ENCODE measurements at regions not wholly inside any gene's neighbourhood (a gene's known extent, or its start where the extent isn't known, plus 50 kb on each side); places are given as distances from the start of the nearest gene placed in this dataset.

DNA sequence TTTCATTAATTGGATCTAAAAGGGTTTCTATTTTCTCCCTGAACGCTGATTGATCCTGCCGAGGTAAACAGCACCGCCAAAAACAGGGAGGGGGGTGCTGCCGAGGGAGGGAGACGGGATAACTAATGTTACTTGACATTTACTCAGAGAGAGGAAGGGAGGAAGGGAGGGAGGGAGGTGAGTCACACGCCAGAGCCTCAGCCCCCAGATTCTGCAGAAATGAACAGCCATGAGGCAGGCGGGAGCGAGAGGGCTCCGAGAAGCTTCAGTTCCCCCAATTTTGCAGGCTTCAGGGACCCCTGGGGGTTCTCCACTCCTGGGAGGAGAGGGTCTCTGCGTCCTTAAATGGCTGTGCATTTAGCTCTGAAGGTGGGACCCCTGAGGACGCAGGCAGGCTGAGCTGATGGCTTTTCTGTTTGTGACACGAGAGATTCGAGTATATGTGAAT is 59.1 kb upstream of the IER5L start:
- peak; percentile 54 for DNase-seq (ENCODE audit: low spot score)

DNA sequence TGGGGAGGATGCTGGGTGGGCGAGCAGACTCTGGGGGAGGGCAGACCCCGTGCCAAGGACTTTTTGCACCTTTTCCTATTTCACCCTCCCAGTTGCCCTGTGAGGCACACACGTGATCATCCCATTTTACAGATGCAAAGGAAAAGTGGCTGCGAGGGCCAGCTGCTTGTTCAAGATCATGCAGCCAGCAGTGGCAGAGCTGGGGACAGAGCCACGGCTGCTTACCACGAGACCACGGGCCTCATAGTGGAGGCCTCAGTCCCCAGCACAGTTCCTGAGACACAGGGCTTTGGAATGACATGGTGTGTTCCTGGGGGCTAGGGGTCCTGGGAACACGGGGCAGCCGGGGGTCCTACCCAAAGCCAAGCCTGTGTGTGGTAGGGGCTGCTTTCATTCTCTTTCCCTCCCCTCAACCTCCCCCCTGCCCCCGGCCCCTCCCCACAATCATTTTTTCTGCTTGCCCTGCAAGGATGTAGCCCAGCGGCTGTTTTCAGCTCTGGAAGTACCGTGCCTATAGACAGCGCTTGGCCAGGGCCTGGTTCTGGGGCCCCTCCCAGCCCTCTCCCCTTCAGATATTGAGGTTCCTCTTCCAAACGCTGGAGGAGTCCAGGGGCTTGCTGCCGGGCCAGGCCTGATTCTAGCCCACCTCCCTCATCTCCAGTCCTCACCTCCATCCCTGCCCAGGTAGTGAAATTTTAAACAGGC is 58.5 kb upstream of the IER5L start:
- no peak for DNase-seq (ENCODE audit: low spot score)

DNA sequence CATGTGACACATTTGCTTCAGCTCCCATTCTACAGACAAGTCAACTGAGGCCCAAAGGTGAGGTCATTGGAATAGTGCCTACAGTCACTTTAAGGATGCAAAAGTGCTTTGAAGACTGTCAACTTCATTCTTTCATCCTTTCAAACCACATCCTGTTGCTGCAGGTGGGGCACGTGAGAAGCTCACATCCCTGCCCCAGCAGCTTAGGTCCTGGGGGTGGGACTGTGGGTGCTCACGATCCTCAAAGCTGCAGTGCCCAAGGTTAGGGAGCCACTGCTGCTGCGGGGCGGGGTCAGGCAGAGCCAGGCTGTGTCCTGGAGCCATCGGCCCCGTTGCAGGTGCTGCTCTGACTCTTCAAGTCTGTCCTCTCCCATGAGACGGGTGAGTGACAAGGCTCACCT is 57.9 kb upstream of the IER5L start:
- no peak for DNase-seq (ENCODE audit: low spot score)

DNA sequence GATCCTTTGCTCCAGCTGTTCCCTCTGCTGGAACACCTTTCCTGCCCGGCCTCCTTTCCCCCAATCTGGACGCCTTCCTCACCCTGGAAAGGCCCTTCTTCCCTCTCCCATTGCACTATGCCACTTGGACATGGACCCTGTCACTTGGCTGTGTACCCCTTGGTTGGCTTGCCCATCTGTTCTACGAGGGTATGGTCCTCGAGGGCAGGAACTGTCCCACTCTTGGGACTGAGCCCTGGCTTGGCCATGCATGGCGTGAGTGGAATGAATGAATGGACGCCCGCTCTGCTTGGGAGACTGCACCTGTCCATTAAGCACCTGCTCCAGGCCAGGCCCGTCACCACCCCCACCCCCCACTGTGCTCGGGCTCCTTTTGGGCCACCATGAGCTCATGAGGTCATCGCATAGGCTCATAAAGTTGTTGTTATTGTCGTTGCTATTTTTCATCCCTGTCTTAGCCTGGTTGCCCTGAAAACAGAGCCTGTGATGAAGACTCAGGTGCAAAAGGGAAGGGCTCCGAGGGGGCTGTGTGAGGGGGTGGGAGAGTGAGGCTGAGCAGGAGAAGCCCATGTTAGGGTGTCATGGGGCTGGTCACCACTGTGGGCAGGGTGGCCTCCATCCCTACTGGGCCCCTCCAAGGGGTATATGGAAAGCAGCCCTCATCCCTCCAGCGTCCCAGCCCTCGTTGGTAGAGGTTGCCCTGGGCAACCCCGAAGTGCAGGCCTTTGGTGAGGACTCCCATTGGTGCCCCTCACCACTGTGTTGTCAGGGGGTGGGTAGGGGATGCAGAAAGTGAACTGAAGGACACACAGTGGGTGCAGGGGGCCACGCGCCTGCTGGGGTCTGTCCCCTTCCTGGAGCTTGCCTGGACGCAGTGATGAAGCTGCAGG is 57.2 kb upstream of the IER5L start:
- DNase-seq (ENCODE audit: low spot score): no peak

DNA sequence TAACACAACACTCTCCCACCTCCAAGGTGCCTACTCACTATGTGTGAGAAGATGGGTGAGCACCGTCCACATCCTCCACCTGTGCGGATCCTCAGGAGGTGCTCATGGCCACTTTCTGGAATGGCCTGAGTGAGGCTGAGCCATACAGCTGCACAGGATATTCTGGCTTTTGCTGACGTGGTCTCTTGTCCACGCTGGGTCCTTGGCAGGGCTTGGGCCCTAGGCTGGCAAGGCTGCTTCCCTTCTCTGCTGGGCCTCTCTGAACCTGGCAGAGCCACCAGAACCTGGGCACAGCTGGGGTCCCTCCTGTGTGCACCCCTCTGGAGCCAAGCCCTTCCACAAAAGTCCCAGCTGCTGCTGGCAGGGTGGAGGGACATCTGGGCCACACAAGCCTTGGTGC is 56.4 kb upstream of the IER5L start:
- no peak for DNase-seq (ENCODE audit: low spot score)

DNA sequence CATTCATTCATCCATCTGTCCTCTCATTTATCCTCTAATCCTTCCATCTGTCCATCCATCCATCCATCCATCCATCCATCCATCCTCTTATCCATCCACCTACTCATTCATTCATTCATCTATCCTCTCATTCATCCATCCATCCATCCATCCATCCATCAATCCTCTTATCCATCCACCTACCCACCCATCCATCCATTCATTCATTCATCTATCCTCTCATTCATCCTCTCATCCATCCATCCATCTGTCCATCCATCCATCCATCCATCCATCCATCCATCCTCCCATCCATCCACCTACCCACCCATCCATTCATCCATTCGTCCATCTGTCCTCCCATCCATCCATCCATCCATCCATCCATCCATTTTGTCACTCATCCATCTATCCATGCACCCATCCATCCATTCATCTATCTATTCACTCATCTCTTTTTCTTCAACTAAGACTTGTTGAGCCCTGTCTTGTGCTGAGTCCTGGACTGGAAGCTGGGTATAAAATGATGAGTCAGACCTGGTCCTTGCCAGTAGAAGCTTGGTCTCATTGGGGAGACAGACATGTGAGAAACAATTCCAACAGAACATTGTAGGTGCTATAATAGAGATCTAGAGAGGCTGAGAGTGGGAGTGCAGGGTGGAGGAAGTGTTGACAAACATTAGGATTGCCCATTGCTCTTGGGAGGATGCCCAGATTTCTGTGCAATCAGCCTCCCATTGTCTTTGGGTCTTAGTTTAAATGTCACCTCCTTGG is 55.0 kb upstream of the IER5L start:
- no peak for DNase-seq (ENCODE audit: low spot score)

DNA sequence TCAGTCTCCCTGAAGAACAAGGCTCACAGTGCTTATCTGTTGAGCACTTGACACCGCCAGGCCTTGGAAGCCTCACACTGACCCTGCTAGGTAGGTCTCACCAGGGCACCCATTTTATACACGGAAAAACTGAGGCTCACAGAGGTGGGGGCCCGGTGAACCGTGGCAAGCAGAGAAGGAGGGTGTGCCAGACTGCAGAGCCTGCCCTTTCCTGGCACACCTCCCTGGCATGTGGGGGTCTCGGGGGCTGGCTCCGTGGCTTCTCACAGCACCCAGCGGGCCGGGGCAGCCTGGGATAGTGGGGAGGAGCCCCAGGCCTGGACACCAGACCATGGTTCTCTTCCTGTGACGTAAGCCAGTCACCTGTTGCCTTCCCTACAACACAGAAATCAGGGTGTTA is 53.7 kb upstream of the IER5L start:
- DNase-seq (ENCODE audit: low spot score): no peak

DNA sequence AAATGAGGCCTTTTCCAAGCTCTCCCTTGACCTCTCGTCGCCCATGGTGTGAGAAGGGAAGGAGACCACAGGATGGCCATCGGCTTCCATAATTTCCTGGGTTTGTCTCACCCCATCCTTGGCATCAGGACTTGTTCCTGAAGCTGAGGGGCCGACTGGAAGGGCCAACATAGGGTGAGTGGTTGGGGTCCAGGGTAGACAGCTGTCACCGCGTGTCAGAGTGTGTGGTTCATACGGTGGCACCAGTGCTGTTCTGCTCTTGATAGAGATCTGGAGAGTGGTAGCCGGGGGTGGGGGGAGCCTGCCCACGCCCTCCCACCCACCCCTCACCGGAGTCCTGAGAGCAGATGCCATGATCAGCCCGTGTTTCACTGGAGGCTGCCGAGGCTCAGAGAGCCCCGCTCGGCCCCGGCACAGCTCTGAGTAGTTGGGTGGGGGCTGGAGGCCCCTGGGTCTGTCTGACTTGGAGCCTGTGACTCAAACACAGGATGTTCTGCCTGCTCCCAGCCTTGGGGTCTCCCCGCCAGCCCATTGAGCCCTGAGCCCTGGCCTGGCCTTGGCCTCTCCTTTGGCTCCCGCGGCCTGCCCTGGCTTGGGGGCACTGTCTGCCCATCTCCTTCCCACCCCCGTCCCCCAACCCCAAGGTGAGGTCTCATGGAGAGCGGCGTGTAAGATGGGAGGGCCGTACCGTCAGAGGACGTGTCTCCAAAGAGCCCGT is 53.1 kb upstream of the IER5L start:
- DNase-seq (ENCODE audit: low spot score): no peak

DNA sequence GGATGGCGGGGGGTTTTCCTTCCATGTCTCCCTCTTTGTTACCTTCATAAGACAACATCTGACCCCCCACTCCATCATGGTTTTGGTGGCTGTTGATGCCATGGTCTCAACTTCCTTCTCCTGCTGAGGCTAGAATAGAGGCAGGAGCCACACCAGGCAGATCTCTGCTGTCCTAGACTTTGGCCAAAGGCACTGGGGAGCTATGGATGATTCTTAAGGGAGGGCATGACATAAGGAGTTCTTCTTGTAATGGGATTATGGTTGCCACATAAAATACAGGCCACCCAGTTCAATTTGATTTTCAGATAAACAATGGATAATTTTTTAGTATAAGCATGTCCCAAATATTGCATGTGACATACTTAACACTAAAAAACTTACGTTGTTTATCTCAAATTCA is 52.2 kb upstream of the IER5L start:
- DNase-seq (ENCODE audit: low spot score): no peak
